NCI-H1105 treated with DMSO at 0.1 percent for 48 hours (cell line): ENCODE measurements at regions not wholly inside any gene's neighbourhood (a gene's known extent, or its start where the extent isn't known, plus 50 kb on each side); places are given as distances from the start of the nearest gene placed in this dataset.

ENCODE experiments used
- DNase-seq: peaks from one replicate; lab custom pipeline; 2025; lab: John Stamatoyannopoulos, UW

GRCh38 chr21:26653430-26653829 lies 80.3 kb upstream of the CYYR1 start:
- no peak for DNase-seq

DNA sequence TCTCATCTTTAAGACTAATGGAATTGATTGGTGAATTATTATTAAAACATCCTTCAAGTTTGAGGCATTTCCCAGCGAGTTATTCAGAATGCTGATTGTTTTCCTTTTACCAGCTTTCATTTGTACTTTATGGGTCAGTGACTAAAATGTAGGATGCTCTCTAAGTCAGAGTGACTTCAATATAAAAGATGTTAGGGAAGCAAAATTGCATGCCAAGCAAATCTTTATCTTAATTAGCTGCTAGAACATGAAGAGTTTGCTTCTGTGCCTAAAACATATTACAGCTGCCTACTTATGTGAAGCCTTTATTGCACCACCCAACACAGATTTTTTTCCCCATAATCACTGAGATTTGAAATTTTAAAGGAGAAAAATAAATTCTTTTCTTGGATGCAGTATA lies 79.8 kb upstream of the CYYR1 start:
- DNase-seq: no peak

- no peak for DNase-seq
Observed at GRCh38 chr21:26641062-26641461, 68.0 kb upstream of the CYYR1 start.

DNA sequence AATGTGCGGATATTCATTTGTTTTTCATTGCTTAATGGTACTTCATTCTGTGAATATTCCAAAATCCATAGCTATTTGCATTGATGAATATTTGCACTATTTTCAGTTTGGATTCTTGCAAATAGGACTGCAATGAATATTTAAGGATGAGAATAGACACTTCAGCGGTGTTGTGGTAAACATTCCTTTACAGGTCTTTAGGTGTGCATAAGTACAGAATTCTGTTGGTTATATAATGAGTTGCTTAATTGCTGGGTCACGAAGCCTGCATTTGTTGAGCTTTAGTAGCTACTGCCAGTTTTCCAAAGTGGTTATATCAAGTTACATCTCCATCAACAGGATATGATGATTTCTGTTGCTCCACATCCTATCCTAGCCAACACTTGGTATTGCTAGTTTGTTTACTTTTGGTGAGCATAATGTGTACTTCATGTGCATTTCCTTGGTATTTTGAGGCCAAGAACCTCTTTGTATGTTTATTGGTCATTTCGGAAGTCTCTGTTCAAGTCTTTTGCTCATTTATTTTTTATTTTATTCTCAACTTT lies 64.2 kb upstream of the CYYR1 start:
- DNase-seq: no peak

DNA sequence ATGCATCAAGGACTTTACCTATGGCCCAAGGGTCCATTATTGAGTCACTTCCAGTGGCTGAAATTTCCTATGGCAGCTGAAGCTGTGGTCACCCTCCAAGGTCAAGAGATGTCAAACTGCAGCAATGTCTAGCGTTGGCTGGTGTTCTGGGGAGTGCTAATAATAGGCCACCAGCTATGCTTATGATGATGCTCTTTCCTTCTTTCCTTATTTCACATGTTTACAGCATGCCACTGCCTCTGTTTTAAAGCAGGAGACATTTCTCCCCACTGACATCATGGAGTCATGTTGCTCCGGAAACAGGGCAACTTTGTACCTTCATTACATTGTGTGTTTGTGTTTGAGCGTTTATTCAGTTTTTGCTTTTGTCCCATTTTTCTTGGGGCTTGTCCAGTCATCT lies 62.6 kb upstream of the CYYR1 start:
- DNase-seq: no peak

GRCh38 chr21:26632691-26633090 lies 59.6 kb upstream of the CYYR1 start:
- no peak for DNase-seq

- no peak for DNase-seq
Observed at GRCh38 chr21:26626187-26626586, 53.1 kb upstream of the CYYR1 start.

DNA sequence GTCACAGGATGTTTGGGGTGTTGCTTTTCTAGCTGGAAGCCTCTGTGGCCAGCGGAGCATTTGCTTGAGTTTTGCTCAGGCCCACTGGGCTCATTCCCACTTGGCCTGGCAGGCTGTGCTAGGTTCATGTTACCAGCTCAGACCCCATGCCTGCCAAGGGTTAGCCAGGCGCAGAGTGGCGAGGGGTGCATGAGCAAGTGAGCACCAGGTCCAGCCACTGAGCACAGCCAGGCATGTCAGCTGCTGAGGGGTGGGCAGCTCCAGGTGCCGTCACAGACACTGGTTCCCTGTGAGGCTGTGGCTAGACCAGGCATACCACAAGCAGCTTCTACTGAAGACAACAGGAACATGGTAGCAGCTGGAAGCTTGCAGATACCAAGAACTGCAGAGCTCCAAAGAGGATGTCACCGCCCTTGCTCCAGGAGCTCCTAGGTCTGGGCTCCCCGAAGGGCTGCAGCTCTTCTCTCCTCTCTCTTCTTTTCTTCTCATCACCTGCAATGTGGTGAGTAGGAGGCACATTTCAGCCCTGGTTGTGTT lies 52.0 kb upstream of the CYYR1 start:
- no peak for DNase-seq
